Left ventricle myocardium inferior (tissue), 1 donor: ENCODE measurements at regions not wholly inside any gene's neighbourhood (a gene's known extent, or its start where the extent isn't known, plus 50 kb on each side); places are given as distances from the start of the nearest gene placed in this dataset.

Source experiments
- DNase-seq: peaks from one replicate; pipeline ENCODE4 v3.0.0-alpha.2; 2020
- H3K27ac ChIP-seq: fragments of 200-600 bp; replicated peaks from 2 replicates; pipeline ENCODE4 v1.8.0; 2021
- H3K27me3 ChIP-seq: fragments of 200-600 bp; 2 replicates; pipeline ENCODE4 v1.8.0; 2021; ENCODE audit warnings: low read depth
- H3K36me3 ChIP-seq: fragments of 200-600 bp; 2 replicates; pipeline ENCODE4 v1.8.0; 2021
- H3K4me1 ChIP-seq: fragments of 200-600 bp; 2 replicates; pipeline ENCODE4 v1.8.0; 2021
- H3K4me3 ChIP-seq: fragments of 200-600 bp; 2 replicates; pipeline ENCODE4 v1.8.0; 2021; ENCODE audit warnings: mild to moderate bottlenecking, moderate library complexity
- H3K9me3 ChIP-seq: fragments of 200-600 bp; replicated peaks from 2 replicates; pipeline ENCODE4 v1.8.0; 2021
- intact Hi-C: fragments of 100-400 bp; cut with micrococcal nuclease; formaldehyde crosslinking; loops from one replicate; pipeline ENCODE4 v1.11.0; 2022
- TF ChIP-seq, protein P1 (sequence below): fragments of 200-600 bp; IDR thresholded peaks from 2 replicates; pipeline ENCODE4 v1.8.0; 2021; ENCODE audit warnings: antibody characterized with exemption, mild to moderate bottlenecking, borderline replicate concordance
- donor health status: DM: no; HTN: yes; CAD: no; lungs with severe emphysema.

DNA sequence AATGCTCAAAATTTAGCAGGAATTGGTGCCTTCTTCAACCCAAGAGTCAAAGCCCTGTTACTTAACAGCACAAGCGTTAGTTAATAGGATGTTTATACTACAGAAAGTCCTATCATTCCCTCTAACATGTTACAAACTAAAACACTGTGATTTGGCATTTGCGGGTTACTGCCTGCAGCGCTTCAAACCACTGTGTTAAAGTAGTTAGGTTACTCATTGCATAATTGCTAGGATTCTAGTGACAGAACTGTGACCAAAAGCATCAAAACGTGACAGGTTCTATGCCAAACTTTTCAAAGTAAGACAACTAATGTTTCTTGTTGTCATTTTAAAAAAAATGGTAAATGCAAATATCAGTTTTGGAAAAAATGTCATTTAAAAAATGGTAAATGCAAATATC is 442.8 kb upstream of the ZFP42 start:
- TF ChIP-seq, protein P1, sequence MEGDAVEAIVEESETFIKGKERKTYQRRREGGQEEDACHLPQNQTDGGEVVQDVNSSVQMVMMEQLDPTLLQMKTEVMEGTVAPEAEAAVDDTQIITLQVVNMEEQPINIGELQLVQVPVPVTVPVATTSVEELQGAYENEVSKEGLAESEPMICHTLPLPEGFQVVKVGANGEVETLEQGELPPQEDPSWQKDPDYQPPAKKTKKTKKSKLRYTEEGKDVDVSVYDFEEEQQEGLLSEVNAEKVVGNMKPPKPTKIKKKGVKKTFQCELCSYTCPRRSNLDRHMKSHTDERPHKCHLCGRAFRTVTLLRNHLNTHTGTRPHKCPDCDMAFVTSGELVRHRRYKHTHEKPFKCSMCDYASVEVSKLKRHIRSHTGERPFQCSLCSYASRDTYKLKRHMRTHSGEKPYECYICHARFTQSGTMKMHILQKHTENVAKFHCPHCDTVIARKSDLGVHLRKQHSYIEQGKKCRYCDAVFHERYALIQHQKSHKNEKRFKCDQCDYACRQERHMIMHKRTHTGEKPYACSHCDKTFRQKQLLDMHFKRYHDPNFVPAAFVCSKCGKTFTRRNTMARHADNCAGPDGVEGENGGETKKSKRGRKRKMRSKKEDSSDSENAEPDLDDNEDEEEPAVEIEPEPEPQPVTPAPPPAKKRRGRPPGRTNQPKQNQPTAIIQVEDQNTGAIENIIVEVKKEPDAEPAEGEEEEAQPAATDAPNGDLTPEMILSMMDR, result no peak
- peaks cover 15% of the 10 kb centered on the region for H3K9me3 ChIP-seq
- no peak overlapping the region for H3K4me3 ChIP-seq
- DNase-seq, result no peak
- no peaks in the 10 kb centered on the region for H3K36me3 ChIP-seq
- H3K4me1 ChIP-seq, result no peaks in the 10 kb centered on the region
- intact Hi-C loops, result no loop called here
- no peaks in the 10 kb centered on the region for H3K27me3 ChIP-seq
- H3K27ac ChIP-seq, result no peak overlapping the region

DNA sequence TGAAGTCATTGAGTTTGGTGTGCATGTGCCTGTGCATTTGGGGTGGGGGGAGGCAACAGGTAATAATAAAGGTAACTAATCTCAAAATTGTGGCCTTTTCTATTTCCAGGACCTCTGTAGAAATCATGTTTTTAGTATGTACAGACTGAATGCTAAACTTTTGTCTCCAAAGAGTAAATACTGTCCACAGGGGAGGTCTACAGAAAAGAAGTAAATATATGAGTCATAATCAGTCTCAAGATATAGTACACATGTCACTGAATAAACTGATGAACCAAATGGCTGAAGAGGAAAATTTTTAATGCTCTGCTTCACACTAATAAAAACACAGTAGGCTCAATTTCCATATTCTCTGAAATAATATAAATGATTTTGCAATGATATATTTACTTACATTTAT is 440.4 kb upstream of the ZFP42 start:
- intact Hi-C loops, result no loop called here
- no peaks in the 10 kb centered on the region for H3K36me3 ChIP-seq
- TF ChIP-seq, protein P1, result no peak
- no peaks in the 10 kb centered on the region for H3K4me1 ChIP-seq
- peaks cover 17% of the 10 kb centered on the region for H3K9me3 ChIP-seq
- H3K27me3 ChIP-seq, result no peaks in the 10 kb centered on the region
- H3K4me3 ChIP-seq, result no peak overlapping the region
- H3K27ac ChIP-seq, result no peak overlapping the region
- DNase-seq, result no peak

DNA sequence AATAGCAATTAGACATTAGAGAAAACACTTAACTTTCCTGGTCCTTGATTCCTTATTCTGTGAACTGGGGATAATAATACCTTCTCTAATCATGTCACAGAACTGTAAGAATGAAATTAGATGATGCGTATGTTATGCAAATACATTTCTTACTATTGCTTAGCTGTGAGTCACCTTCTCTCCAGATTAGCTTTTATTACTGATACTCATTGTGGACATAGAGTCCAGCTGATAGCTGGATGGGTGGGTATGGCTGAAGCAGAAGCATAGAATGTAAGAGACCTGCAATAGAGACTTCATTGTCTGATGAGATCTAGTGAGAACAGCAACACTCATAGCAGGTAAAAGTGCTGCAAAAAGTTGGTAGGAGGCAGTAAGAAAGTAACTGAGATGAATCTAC is 437.2 kb upstream of the ZFP42 start:
- no peak overlapping the region for H3K27ac ChIP-seq
- no peaks in the 10 kb centered on the region for H3K27me3 ChIP-seq
- H3K9me3 ChIP-seq, result peaks cover 17% of the 10 kb centered on the region
- DNase-seq, result no peak
- intact Hi-C loops, result no loop called here
- H3K36me3 ChIP-seq, result no peaks in the 10 kb centered on the region
- TF ChIP-seq, protein P1, result no peak
- no peak overlapping the region for H3K4me3 ChIP-seq
- no peaks in the 10 kb centered on the region for H3K4me1 ChIP-seq

DNA sequence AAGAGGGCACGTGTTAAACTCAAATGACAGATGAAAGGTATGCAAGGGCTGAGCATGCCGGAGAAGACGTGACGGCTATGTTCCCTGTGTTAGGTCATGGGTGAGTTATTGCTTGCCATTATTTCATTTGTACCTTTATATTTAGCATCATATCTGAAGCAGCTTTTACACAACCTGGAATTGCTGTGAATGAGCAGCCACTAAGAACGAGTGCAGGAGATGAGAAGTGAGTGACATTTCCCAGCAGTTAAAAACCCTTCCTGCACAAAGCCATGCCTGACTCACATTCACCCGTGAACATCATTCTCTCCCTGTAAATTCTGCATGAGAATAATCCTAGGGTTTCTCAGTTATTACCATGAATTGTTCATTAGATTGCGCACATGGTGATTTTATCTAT is 433.2 kb upstream of the ZFP42 start:
- Histone ChIP-seq H3K9me3 (peaks cover 7% of the 10 kb centered on the region), H3K36me3 (no peaks in the 10 kb centered on the region), H3K27me3 (no peaks in the 10 kb centered on the region), H3K4me3 (no peak overlapping the region), H3K27ac (no peak overlapping the region), H3K4me1 (no peaks in the 10 kb centered on the region)
- intact Hi-C loops, result no loop called here
- DNase-seq, result no peak
- TF ChIP-seq, protein P1, result no peak

DNA sequence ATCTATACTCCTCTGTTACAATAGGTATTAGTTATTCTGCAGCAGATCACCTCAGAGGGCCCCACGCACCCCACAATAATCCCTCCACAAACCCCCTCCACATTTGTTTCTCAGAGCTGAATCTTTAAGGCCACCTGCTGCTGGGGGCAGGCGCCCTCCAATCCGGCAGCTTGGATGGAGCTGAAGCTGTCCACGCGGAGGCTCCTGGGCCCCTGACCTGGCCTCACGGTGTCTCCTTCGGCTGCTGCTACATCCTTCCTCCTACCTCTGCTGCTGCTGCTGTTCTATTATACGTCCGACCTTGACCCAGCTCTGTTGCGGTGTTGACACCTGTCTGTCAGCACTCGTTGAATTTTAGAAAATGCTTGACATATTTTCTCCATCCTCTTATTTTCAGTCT is 430.2 kb upstream of the ZFP42 start:
- H3K4me1 ChIP-seq, result no peaks in the 10 kb centered on the region
- DNase-seq, result no peak
- H3K4me3 ChIP-seq, result no peak overlapping the region
- H3K27ac ChIP-seq, result no peak overlapping the region
- TF ChIP-seq, protein P1, result no peak
- intact Hi-C loops, result no loop called here
- H3K9me3 ChIP-seq, result no peaks in the 10 kb centered on the region
- no peaks in the 10 kb centered on the region for H3K27me3 ChIP-seq
- H3K36me3 ChIP-seq, result no peaks in the 10 kb centered on the region

DNA sequence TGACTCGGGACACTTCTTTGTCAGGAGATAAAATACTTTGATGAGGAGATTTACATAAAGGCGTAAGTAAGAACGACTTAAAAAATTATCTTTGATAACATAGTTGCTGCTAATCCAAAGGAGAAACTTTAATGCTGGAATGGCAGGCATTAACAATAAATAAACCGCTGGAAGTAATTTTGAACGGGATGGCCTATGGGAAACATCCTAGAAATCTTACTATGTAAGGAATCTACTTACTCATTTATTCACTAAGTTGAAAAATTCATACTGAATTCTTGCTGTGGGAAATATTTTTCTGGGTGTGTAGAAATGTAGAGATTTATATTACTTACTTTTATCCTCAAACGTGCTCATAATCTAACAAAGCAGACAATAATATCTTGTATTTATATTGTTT is 425.7 kb upstream of the ZFP42 start:
- Histone ChIP-seq H3K27ac (no peak overlapping the region), H3K4me1 (no peaks in the 10 kb centered on the region), H3K9me3 (peaks cover 4% of the 10 kb centered on the region), H3K27me3 (no peaks in the 10 kb centered on the region), H3K4me3 (no peak overlapping the region), H3K36me3 (no peaks in the 10 kb centered on the region)
- no peak for DNase-seq
- intact Hi-C loops, result no loop called here
- TF ChIP-seq, protein P1, result no peak
